GM12878 (cell line): ENCODE measurements at regions not wholly inside any gene's neighbourhood (a gene's known extent, or its start where the extent isn't known, plus 50 kb on each side); places are given as distances from the start of the nearest gene placed in this dataset.

Source experiments
- ATAC-seq: fragments of 200-7000 bp; cut with Tn5 transposase; 3 replicates; pipeline ENCODE4 v1.9.1; 2020; ENCODE audit warnings: mild to moderate bottlenecking, moderate library complexity
- BruUV-seq: library from RNA; stranded (reverse); fragments of 400-500 nt; replicated peaks from 2 replicates; lab custom pipeline; 2021; lab: Mats Ljungman, UMichigan
- CTCF ChIA-PET: fragments of 300-600 bp; sonication (Branson Sonifier 250); formaldehyde crosslinking; extraction: SDS; loops from one replicate; lab custom pipeline; 2021; ENCODE audit warnings: inconsistent platforms; lab: Yijun Ruan, JAX
- POLR2A ChIA-PET: fragments of 350-600 bp; formaldehyde crosslinking; extraction: SDS; loops from one replicate; lab custom pipeline; 2021; ENCODE audit warnings: inconsistent platforms; lab: Charles Lee
- RAD21 ChIA-PET: fragments of 300-600 bp; sonication (Branson Sonifier 250); formaldehyde crosslinking; loops from one replicate; lab custom pipeline; 2023; ENCODE audit warnings: antibody characterized with exemption; ENCODE audit not compliant: unreplicated experiment; lab: Charles Lee
- SMC1A ChIA-PET: fragments of 300-600 bp; sonication (Branson Sonifier 250); formaldehyde crosslinking; loops from one replicate; lab custom pipeline; 2023; ENCODE audit not compliant: unreplicated experiment, uncharacterized antibody; lab: Charles Lee
- DNase-seq: peaks from one replicate; pipeline ENCODE4 v3.0.0-alpha.2; 2011; ENCODE audit warnings: low read depth, low spot score
- FAIRE-seq: peaks from 3 replicates; lab custom pipeline; 2011; peaks lifted over from hg19 to GRCh38; lab: Jason Lieb, UNC
- H2AFZ ChIP-seq: 2 replicates; pipeline ENCODE4 v1.6.0; 2011; ENCODE audit warnings: low read depth, low read length, control low read depth; ENCODE audit not compliant: control insufficient read depth
- H3K27ac ChIP-seq: 2 replicates; pipeline ENCODE4 v1.5.1; 2011; ENCODE audit warnings: control low read depth; ENCODE audit not compliant: control insufficient read depth, insufficient read depth
- H3K27me3 ChIP-seq, 2 experiments: replicated peaks in 1 of 2; 2 replicates each; pipeline versions ENCODE4 v1.6.0 to v1.6.1; 2011; ENCODE audit warnings: low read length in 1 of 2; ENCODE audit not compliant: control insufficient read depth in 2 of 2, insufficient read depth in 2 of 2
- H3K36me3 ChIP-seq, 2 experiments: 2 replicates each; pipeline ENCODE4 v1.5.1; 2011; ENCODE audit warnings: low read length in 1 of 2; ENCODE audit not compliant: control insufficient read depth in 2 of 2, insufficient read depth in 2 of 2
- H3K4me1 ChIP-seq: 2 replicates; pipeline ENCODE4 v1.6.1; 2011; ENCODE audit warnings: mild to moderate bottlenecking, low read length, moderate library complexity, mixed read lengths; ENCODE audit not compliant: control insufficient read depth, insufficient read depth
- H3K4me2 ChIP-seq: 2 replicates; pipeline ENCODE4 v1.6.0; 2011; ENCODE audit warnings: control low read depth; ENCODE audit not compliant: control insufficient read depth, insufficient read depth
- H3K4me3 ChIP-seq: fragments of 200-600 bp; sonication (generic); 2 replicates; pipeline ENCODE4 v1.5.1; 2016
- H3K79me2 ChIP-seq: 2 replicates; pipeline ENCODE4 v1.6.0; 2011; ENCODE audit warnings: low read length; ENCODE audit not compliant: control insufficient read depth, insufficient read depth
- H3K9ac ChIP-seq: 2 replicates; pipeline ENCODE4 v1.8.0; 2011; ENCODE audit warnings: low read length, control low read depth, mixed read lengths; ENCODE audit not compliant: control insufficient read depth, insufficient read depth
- H3K9me3 ChIP-seq: replicated peaks from 3 replicates; pipeline ENCODE4 v1.5.1; 2011; ENCODE audit warnings: mild to moderate bottlenecking, low read length; ENCODE audit not compliant: control insufficient read depth, insufficient read depth
- H4K20me1 ChIP-seq: 2 replicates; pipeline ENCODE4 v1.6.0; 2011; ENCODE audit not compliant: control insufficient read depth, insufficient read depth
- ATF2 ChIP-seq: IDR thresholded peaks from 2 replicates; pipeline ENCODE4 v1.6.1; 2012; ENCODE audit warnings: low read length, inconsistent platforms
- ATF7 ChIP-seq: fragments of 450-650 bp; IDR thresholded peaks from 2 replicates; pipeline ENCODE4 v1.6.1; 2016; ENCODE audit warnings: low read depth, mild to moderate bottlenecking
- CHD4 ChIP-seq: fragments of 200-600 bp; sonication (generic); IDR thresholded peaks from 2 replicates; pipeline ENCODE4 v1.6.1; 2016; ENCODE audit warnings: mild to moderate bottlenecking
- CUX1 ChIP-seq: IDR thresholded peaks from 2 replicates; pipeline ENCODE4 v1.6.1; 2012; ENCODE audit warnings: improper control_type of control experiment, low read depth, low read length; ENCODE audit not compliant: insufficient replicate concordance
- E4F1 ChIP-seq: fragments of 450-650 bp; IDR thresholded peaks from 2 replicates; pipeline ENCODE4 v1.6.1; 2018; ENCODE audit warnings: borderline replicate concordance, mild to moderate bottlenecking; ENCODE audit not compliant: partially characterized antibody
- GABPA ChIP-seq: IDR thresholded peaks from 2 replicates; pipeline ENCODE4 v1.6.1; 2014; ENCODE audit warnings: antibody characterized with exemption, low read depth, mild to moderate bottlenecking, inconsistent platforms
- NFXL1 ChIP-seq: fragments of 450-650 bp; IDR thresholded peaks from 2 replicates; pipeline ENCODE4 v1.6.1; 2017; ENCODE audit warnings: antibody characterized with exemption, mild to moderate bottlenecking, borderline replicate concordance
- RELB ChIP-seq: fragments of 450-650 bp; IDR thresholded peaks from 2 replicates; pipeline ENCODE4 v1.6.1; 2017; ENCODE audit warnings: low read depth, mild to moderate bottlenecking, moderate library complexity
- SP1 ChIP-seq: IDR thresholded peaks from one replicate; pipeline ENCODE4 v1.6.1; 2011; ENCODE audit warnings: low read depth, low read length
- STAT3 ChIP-seq: IDR thresholded peaks from 2 replicates; pipeline ENCODE4 v1.6.1; 2011; ENCODE audit warnings: low read depth, low read length, improper control_type of control experiment
- USF2 ChIP-seq: IDR thresholded peaks from 2 replicates; pipeline ENCODE4 v1.6.1; 2011; ENCODE audit warnings: low read depth, low read length, improper control_type of control experiment, borderline replicate concordance
- WGBS: methylation state at CpG from one replicate; pipeline ENCODE4 v1.1.6; 2016; ENCODE audit warnings: low lambda C conversion rate; ENCODE audit not compliant: insufficient replicate concordance, insufficient coverage; ENCODE audit errors: missing lambda C conversion rate; 5-methylcytosine and 5-hydroxymethylcytosine counted together
- in situ Hi-C: fragments of 300-500 bp; cut with MboI; formaldehyde crosslinking; loops from 9 replicates; pipeline ENCODE4 v1.14.3; 2018; ENCODE audit warnings: mixed read lengths
- intact Hi-C: fragments of 100-400 bp; cut with micrococcal nuclease; formaldehyde crosslinking; loops from one replicate; pipeline ENCODE4 v1.14.2; 2022; ENCODE audit not compliant: unreplicated experiment

- Histone ChIP-seq H3K27ac (no peak overlapping the region), H3K4me2 (no peak overlapping the region), H3K9ac (no peak overlapping the region), H3K27me3 (peaks cover 5 to 8% of the 10 kb centered on the region in 2 experiments), H4K20me1 (no peaks in the 10 kb centered on the region), H2AFZ (no peak overlapping the region), H3K36me3 (no peaks in the 10 kb centered on the region), H3K4me3 (no peak overlapping the region), H3K4me1 (no peaks in the 10 kb centered on the region), H3K9me3 (no peaks in the 10 kb centered on the region), H3K79me2 (no peaks in the 10 kb centered on the region)
- ChIA-PET CTCF (interaction anchor here (0.6 to 1.1 kb wide), 2 partner anchors 15 to 60 kb away, joined by 3 to 4 read pairs; no protein-coding TSS in a partner anchor), SMC1A (interaction anchor here (0.7 to 1.3 kb wide), 4 partner anchors 10 to 21 kb away, joined by 3 read pairs; no protein-coding TSS in a partner anchor), POLR2A (interaction anchor here (0.9 kb wide), 1 partner anchor 13 kb away, joined by 3 read pairs; no protein-coding TSS in a partner anchor), RAD21 (no interaction called here)
- no TSS peak for BruUV-seq
- intact Hi-C loops, result no loop called here
- ATAC-seq, result no peak
- FAIRE-seq, result no peak
- in situ Hi-C loops, result no loop called here
- DNase-seq, result no peak
- WGBS, result 28% methylated on average over 3 of the region's 3 CpGs
- TF ChIP-seq E4F1 (no peak), ATF2 (no peak), CHD4 (no peak), STAT3 (no peak), GABPA (no peak), RELB (no peak), SP1 (no peak), USF2 (no peak), NFXL1 (no peak), ATF7 (no peak), CUX1 (no peak)
These were observed 65.4 kb upstream of the HDDC2 start for GRCh38 chr6:125367036-125367782.
